OCI-LY1 (cell line): ENCODE measurements at regions not wholly inside any gene's neighbourhood (a gene's known extent, or its start where the extent isn't known, plus 50 kb on each side); places are given as distances from the start of the nearest gene placed in this dataset.

ENCODE experiments used
- CTCF ChIP-seq: fragments of 200-600 bp; sonication (generic), shearing (Covaris generic); IDR thresholded peaks from 2 replicates; pipeline ENCODE4 v1.5.1; 2017; ENCODE audit warnings: mild to moderate bottlenecking, antibody characterized with exemption, low read length, moderate library complexity, mixed read lengths
- EZH2 ChIP-seq: fragments of 200-600 bp; sonication (generic), shearing (Covaris generic); IDR thresholded peaks from 2 replicates; pipeline ENCODE4 v1.8.0; 2017; ENCODE audit warnings: borderline replicate concordance, mixed run types, mild to moderate bottlenecking, antibody characterized with exemption, low read length, moderate library complexity, mixed read lengths

- TF ChIP-seq CTCF, result no peak
- no peak for TF ChIP-seq EZH2
These were observed 157.2 kb upstream of the GNAI1 start for GRCh38 chr7:79977481-79977880.
